Fibroblast of the aortic adventitia (primary cell): ENCODE measurements at regions not wholly inside any gene's neighbourhood (a gene's known extent, or its start where the extent isn't known, plus 50 kb on each side); places are given as distances from the start of the nearest gene placed in this dataset.

Experiments
- DNase-seq: peaks from one replicate; pipeline ENCODE4 v3.0.0-alpha.2; 2010; ENCODE audit warnings: low read depth
- H3K4me3 ChIP-seq: 2 replicates; pipeline ENCODE4 v1.5.1; 2011; ENCODE audit warnings: low read depth, mild to moderate bottlenecking, control low read depth, low read length, moderate library complexity
- TF ChIP-seq, protein P1 (sequence below): IDR thresholded peaks from 2 replicates; pipeline ENCODE4 v1.5.1; 2011; ENCODE audit warnings: mild to moderate bottlenecking, low read length, control low read depth, inconsistent platforms; ENCODE audit not compliant: insufficient read depth

DNA sequence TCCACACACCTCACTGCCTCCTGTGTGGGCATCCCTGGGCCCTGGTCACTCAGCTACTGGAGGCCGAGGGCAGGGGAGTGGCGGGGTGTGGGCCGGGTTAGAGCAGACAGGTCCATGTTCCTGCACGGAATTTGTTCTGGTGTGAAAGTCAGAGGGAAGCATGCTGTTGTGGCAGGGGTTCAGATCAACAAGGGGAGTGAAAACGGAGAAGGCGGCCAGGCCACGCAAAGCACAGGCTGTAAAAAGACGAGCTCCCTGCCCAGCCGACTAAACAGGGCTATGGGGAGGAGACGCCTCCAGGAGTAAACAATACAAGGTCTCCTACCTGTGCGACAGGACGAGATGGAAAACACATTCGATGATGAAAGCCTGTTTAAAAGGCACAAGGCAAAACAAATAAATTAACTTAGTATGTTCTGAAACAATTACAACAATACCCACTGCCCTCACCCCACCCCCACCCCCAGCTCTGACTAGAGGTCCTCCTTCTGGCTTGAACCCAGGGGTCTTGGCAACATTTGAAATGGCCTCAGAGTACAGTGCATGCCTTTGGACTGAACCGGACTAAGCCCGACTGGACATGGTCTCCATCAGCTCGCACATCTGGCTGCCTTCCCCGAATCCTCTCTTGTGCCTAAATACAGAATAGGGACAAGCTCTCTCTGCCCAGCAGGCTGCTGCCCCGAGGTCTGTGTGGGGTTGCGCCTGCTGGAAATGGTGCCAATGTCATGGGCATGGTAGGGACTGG is 274.9 kb upstream of the DIO3 start:
- no peak for DNase-seq
- no peak overlapping the region for H3K4me3 ChIP-seq

DNA sequence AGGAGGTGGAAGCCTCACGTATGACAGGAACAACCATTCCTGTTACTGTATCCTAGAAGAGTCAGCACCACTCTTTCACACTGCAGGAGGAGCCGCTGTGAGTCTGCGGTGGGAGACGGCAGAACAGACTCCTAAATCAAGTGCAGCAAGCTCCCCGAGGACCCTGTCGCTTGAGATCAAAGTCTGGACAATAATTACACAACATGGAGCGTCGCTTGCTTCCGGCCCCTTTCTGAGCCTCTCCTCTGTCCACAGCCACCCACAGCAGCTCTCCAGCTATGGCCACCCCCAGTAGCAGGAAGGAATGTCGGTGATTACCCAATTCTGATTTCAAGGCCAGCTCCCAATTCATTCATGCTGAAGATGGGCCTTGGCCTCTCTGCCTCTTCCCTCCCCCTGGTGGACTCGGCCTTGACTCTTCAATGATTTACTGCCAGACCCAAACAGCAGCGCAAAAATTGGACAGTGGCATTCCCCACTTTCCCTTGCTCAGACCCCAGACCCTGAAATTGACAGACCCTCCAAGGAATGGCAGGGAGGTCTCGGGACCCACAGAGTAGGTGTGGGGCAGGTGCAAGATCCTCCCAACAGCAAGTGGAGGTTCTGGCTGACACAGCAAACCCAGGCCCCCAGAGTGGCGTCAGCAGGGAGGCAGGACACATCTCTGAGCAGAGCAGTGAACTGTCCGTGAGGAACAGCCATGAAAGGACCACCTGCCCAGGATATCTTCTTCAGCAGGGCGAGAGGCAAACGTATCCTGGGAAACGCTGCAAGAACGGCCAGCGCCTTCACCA is 272.7 kb upstream of the DIO3 start:
- TF ChIP-seq, protein P1, sequence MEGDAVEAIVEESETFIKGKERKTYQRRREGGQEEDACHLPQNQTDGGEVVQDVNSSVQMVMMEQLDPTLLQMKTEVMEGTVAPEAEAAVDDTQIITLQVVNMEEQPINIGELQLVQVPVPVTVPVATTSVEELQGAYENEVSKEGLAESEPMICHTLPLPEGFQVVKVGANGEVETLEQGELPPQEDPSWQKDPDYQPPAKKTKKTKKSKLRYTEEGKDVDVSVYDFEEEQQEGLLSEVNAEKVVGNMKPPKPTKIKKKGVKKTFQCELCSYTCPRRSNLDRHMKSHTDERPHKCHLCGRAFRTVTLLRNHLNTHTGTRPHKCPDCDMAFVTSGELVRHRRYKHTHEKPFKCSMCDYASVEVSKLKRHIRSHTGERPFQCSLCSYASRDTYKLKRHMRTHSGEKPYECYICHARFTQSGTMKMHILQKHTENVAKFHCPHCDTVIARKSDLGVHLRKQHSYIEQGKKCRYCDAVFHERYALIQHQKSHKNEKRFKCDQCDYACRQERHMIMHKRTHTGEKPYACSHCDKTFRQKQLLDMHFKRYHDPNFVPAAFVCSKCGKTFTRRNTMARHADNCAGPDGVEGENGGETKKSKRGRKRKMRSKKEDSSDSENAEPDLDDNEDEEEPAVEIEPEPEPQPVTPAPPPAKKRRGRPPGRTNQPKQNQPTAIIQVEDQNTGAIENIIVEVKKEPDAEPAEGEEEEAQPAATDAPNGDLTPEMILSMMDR: no peak
- DNase-seq: no peak
- no peak overlapping the region for H3K4me3 ChIP-seq

More for the DNA sequence above, 274.9 kb upstream of the DIO3 start:
- TF ChIP-seq, protein P1: no peak

DNA sequence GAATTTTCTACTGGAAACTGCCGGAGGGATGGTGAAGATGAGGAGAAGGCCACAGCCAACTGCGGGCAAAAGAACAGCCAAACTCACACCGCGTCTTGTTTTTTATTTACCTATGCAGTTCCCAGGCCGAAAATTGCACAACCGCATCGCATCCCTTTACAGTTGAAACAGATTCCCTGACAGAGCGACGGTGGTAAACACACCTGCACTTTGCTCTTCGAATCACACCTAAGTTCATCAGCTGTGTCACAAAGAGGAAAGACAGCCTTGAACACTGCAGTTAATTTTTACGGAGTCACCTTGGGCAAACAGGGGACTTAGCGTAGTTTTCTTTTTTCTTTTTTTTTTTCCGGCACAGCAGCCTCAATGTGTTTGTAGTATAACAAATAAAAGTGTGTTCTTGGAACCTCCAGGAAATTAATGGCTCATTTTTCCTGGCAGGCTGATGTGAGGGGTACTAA is 272.0 kb upstream of the DIO3 start:
- TF ChIP-seq, protein P1: no peak
- H3K4me3 ChIP-seq: no peak overlapping the region
- DNase-seq: no peak

DNA sequence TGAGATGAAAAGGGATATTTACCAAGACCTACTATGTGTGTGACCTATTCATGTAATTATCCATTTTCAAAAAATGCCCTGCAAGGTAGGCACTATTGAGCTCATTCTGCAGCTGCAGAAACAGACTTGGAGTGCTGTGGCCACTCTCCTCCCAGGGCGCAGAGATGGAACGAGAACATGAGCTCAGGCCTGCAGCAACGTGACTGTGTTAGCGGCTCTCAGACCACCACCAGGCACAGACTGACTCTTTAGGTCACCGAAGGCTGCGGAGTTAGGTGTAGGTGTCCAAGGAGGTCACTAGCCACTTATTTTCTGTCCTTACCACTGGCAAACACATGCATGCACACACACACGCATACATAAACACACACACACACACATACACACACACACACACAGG is 271.4 kb upstream of the DIO3 start:
- DNase-seq: no peak
- no peak overlapping the region for H3K4me3 ChIP-seq
- TF ChIP-seq, protein P1: no peak

DNA sequence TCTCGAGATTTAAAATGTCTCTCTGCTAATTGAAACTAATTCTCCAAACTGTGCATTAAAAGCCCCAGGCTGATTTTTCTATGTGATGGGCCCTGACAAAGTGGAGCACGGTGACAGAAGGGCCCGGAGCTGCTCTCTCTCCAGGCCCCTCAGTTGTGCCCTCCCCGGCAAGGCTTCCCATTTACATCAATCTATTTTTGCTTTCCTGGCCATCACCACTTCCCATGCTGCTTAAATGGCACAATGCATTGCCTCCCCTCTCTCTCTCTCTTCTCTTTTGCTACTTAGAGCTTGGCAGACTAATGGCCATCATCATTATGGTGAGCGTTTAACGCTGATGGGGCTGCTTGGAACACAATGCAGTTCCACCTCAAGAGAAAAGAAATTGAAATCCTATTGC is 270.7 kb upstream of the DIO3 start:
- no peak for DNase-seq
- TF ChIP-seq, protein P1: no peak
- no peak overlapping the region for H3K4me3 ChIP-seq

DNA sequence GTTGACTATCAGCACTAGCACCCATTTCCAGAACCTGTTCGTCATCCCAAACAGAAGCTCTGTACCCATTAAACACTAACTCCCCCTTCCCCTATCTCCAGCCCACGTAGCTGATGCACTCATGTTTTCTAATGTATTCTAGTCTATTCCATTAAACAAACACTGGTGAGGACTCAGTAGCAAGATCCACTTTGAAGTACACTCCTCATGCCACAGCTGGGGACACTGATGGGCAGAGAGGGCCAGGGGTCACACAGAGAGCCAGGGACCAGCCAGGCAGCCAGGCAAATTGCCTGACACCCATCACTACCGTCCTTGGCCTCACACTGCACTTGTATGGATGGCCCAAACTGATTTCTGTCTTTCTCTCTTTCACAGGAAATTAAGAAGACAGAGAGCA is 269.9 kb upstream of the DIO3 start:
- TF ChIP-seq, protein P1: no peak
- no peak for DNase-seq
- H3K4me3 ChIP-seq: no peak overlapping the region
